DMS153 treated with DMSO at 0.1 percent for 48 hours (cell line): ENCODE measurements at regions not wholly inside any gene's neighbourhood (a gene's known extent, or its start where the extent isn't known, plus 50 kb on each side); places are given as distances from the start of the nearest gene placed in this dataset.

Experiments
- DNase-seq: peaks from one replicate; lab custom pipeline; 2025; ENCODE audit not compliant: unreplicated experiment; lab: John Stamatoyannopoulos, UW

- peak; percentile 57 for DNase-seq
Measured at GRCh38 chr9:110047955-110048402, 160.0 kb downstream of the C9orf152 start.

- DNase-seq = peak; percentile 80
Measured at GRCh38 chr9:110048403-110048975, 159.5 kb downstream of the C9orf152 start.

GRCh38 chr9:110048976-110049698, 158.8 kb downstream of the C9orf152 start:
- DNase-seq = no peak

- peak; percentile 14 for DNase-seq
Measured at GRCh38 chr9:110049699-110050450, 158.1 kb downstream of the C9orf152 start.

- DNase-seq = no peak
Measured at GRCh38 chr9:110050925-110051355, 157.0 kb downstream of the C9orf152 start.

GRCh38 chr9:110056062-110056461, 151.9 kb downstream of the C9orf152 start:
- DNase-seq = no peak

- peak; percentile 27 for DNase-seq
Measured at GRCh38 chr9:110058304-110058953, 149.5 kb downstream of the C9orf152 start.

- DNase-seq = no peak
Measured at GRCh38 chr9:110059461-110059860, 148.5 kb downstream of the C9orf152 start.

- no peak for DNase-seq
Measured at GRCh38 chr9:110064803-110065202, 143.2 kb downstream of the C9orf152 start.

- no peak for DNase-seq
Measured at GRCh38 chr9:110065532-110065931, 142.4 kb downstream of the C9orf152 start.

- no peak for DNase-seq
Measured at GRCh38 chr9:110066929-110067716, 140.8 kb downstream of the C9orf152 start.

- DNase-seq = no peak
Measured at GRCh38 chr9:110068212-110068611, 139.7 kb downstream of the C9orf152 start.

GRCh38 chr9:110069326-110070248, 138.4 kb downstream of the C9orf152 start:
- DNase-seq = no peak

- DNase-seq = no peak
Measured at GRCh38 chr9:110072597-110073355, 135.2 kb downstream of the C9orf152 start.

- DNase-seq = no peak
Measured at GRCh38 chr9:110073356-110073905, 134.5 kb downstream of the C9orf152 start.

GRCh38 chr9:110076894-110077725, 130.8 kb downstream of the C9orf152 start:
- DNase-seq = no peak

- no peak for DNase-seq
Measured at GRCh38 chr9:110077925-110078324, 130.0 kb downstream of the C9orf152 start.

GRCh38 chr9:110078604-110079003, 129.4 kb downstream of the C9orf152 start:
- peak; percentile 37 for DNase-seq
